H9 (cell line): ENCODE measurements at regions not wholly inside any gene's neighbourhood (a gene's known extent, or its start where the extent isn't known, plus 50 kb on each side); places are given as distances from the start of the nearest gene placed in this dataset.

Experiments used
- DNase-seq: peaks from one replicate; pipeline ENCODE4 v3.0.0-alpha.2; 2017
- H2AFZ ChIP-seq: one replicate; pipeline ENCODE4 v1.6.1; 2013; ENCODE audit warnings: mild to moderate bottlenecking, low read length, control low read depth, moderate library complexity
- H2AK5ac ChIP-seq: 2 replicates; pipeline ENCODE4 v1.6.1; 2013; ENCODE audit warnings: low read length, control low read depth, mixed read lengths; ENCODE audit not compliant: insufficient read length
- H2BK120ac ChIP-seq: one replicate; pipeline ENCODE4 v1.6.1; 2013; ENCODE audit warnings: low read depth, mild to moderate bottlenecking, low read length, control low read depth, inconsistent platforms; ENCODE audit not compliant: poor library complexity, severe bottlenecking
- H2BK12ac ChIP-seq: 2 replicates; pipeline ENCODE4 v1.6.1; 2013; ENCODE audit warnings: low read length, control low read depth, mixed read lengths, low read depth; ENCODE audit not compliant: insufficient read length
- H2BK15ac ChIP-seq: 2 replicates; pipeline ENCODE4 v1.6.1; 2013; ENCODE audit warnings: low read depth, low read length, control low read depth
- H2BK20ac ChIP-seq: one replicate; pipeline ENCODE4 v1.6.1; 2013; ENCODE audit warnings: low read depth, mild to moderate bottlenecking, low read length, control low read depth, inconsistent platforms; ENCODE audit not compliant: poor library complexity, severe bottlenecking
- H2BK5ac ChIP-seq: 2 replicates; pipeline ENCODE4 v1.6.1; 2013; ENCODE audit warnings: low read length, control low read depth, mixed read lengths; ENCODE audit not compliant: insufficient read length
- H3K14ac ChIP-seq: 2 replicates; pipeline ENCODE4 v1.6.1; 2013; ENCODE audit warnings: low read length, control low read depth; ENCODE audit not compliant: insufficient read depth
- H3K18ac ChIP-seq: 2 replicates; pipeline ENCODE4 v1.6.1; 2013; ENCODE audit warnings: low read depth, mild to moderate bottlenecking, mixed read lengths, low read length, control low read depth; ENCODE audit not compliant: insufficient read length
- H3K23ac ChIP-seq: 2 replicates; pipeline ENCODE4 v1.6.1; 2013; ENCODE audit warnings: low read length, control low read depth, mixed read lengths, low read depth; ENCODE audit not compliant: insufficient read length
- H3K23me2 ChIP-seq: 2 replicates; pipeline ENCODE4 v1.6.1; 2013; ENCODE audit warnings: low read depth, mild to moderate bottlenecking, mixed read lengths, low read length, control low read depth; ENCODE audit not compliant: insufficient read length, poor library complexity, severe bottlenecking
- H3K27ac ChIP-seq: 2 replicates; pipeline ENCODE4 v1.5.1; 2013; ENCODE audit warnings: low read length, control low read depth, mixed read lengths, low read depth; ENCODE audit not compliant: insufficient read length
- H3K27me3 ChIP-seq: 2 replicates; pipeline ENCODE4 v1.6.1; 2013; ENCODE audit warnings: low read length, control low read depth, inconsistent platforms; ENCODE audit not compliant: insufficient read depth
- H3K4ac ChIP-seq: 2 replicates; pipeline ENCODE4 v1.6.1; 2013; ENCODE audit warnings: low read depth, mild to moderate bottlenecking, control low read depth, inconsistent platforms, low read length, moderate library complexity
- H3K4me1 ChIP-seq: 2 replicates; pipeline ENCODE4 v1.6.1; 2013; ENCODE audit warnings: low read length, control low read depth, inconsistent platforms; ENCODE audit not compliant: insufficient read depth
- H3K4me2 ChIP-seq: 2 replicates; pipeline ENCODE4 v1.6.1; 2013; ENCODE audit warnings: low read length, control low read depth, mixed read lengths; ENCODE audit not compliant: insufficient read length, insufficient read depth
- H3K56ac ChIP-seq: 2 replicates; pipeline ENCODE4 v1.6.1; 2013; ENCODE audit warnings: low read depth, mild to moderate bottlenecking, mixed read lengths, low read length, control low read depth; ENCODE audit not compliant: insufficient read length
- H3K79me1 ChIP-seq: 2 replicates; pipeline ENCODE4 v1.6.1; 2013; ENCODE audit warnings: low read depth, mild to moderate bottlenecking, moderate library complexity, low read length, control low read depth, inconsistent platforms; ENCODE audit not compliant: insufficient read depth, poor library complexity, severe bottlenecking
- H3K79me2 ChIP-seq: 2 replicates; pipeline ENCODE4 v1.6.1; 2013; ENCODE audit warnings: low read length, control low read depth, inconsistent platforms; ENCODE audit not compliant: insufficient read depth
- H3K9ac ChIP-seq: 2 replicates; pipeline ENCODE4 v1.6.1; 2013; ENCODE audit warnings: low read length, control low read depth, mixed read lengths; ENCODE audit not compliant: insufficient read length; ENCODE audit errors: extremely low read depth
- H3K9me3 ChIP-seq: one replicate; pipeline ENCODE4 v1.6.1; 2013; ENCODE audit warnings: low read depth, low read length, inconsistent platforms; ENCODE audit not compliant: control insufficient read depth
- H3T11ph ChIP-seq: one replicate; pipeline ENCODE4 v1.6.1; 2013; ENCODE audit warnings: mild to moderate bottlenecking, low read length, control low read depth, inconsistent platforms
- H4K20me1 ChIP-seq: one replicate; pipeline ENCODE4 v1.6.1; 2013; ENCODE audit not compliant: control insufficient read depth, insufficient read length, insufficient read depth
- H4K5ac ChIP-seq: 2 replicates; pipeline ENCODE4 v1.6.1; 2013; ENCODE audit warnings: low read depth, mild to moderate bottlenecking, mixed read lengths, low read length, control low read depth; ENCODE audit not compliant: insufficient read length
- H4K8ac ChIP-seq: replicated peaks from 2 replicates; pipeline ENCODE4 v1.6.1; 2013; ENCODE audit warnings: low read length, control low read depth, mixed read lengths, low read depth; ENCODE audit not compliant: insufficient read length
- H4K91ac ChIP-seq: 2 replicates; pipeline ENCODE4 v1.6.1; 2013; ENCODE audit warnings: low read depth, mild to moderate bottlenecking, moderate library complexity, mixed read lengths, low read length, control low read depth; ENCODE audit not compliant: insufficient read length
- H3K27ac Mint-ChIP-seq, 3 experiments: 2 replicates in 2 of 3; 3 replicates in 1 of 3; pipeline ENCODE4 v1.8.0; 2020 to 2021; ENCODE audit warnings: mixed read lengths in 3 of 3, mild to moderate bottlenecking in 1 of 3, moderate library complexity in 1 of 3
- H3K27me3 Mint-ChIP-seq: 2 replicates; pipeline ENCODE4 v1.8.0; 2021; ENCODE audit warnings: low read depth, mild to moderate bottlenecking, moderate library complexity, mixed read lengths
- H3K36me3 Mint-ChIP-seq, 3 experiments: 2 replicates in 2 of 3; 3 replicates in 1 of 3; pipeline ENCODE4 v1.8.0; 2020 to 2021; ENCODE audit warnings: low read depth in 3 of 3, mixed read lengths in 3 of 3; ENCODE audit not compliant: insufficient read depth in 1 of 3
- H3K4me1 Mint-ChIP-seq, 2 experiments: 2 replicates each; pipeline ENCODE4 v1.8.0; 2020; ENCODE audit warnings: mixed read lengths in 2 of 2
- H3K4me3 Mint-ChIP-seq, 2 experiments: 2 replicates in 1 of 2; 3 replicates in 1 of 2; pipeline ENCODE4 v1.8.0; 2020 to 2021; ENCODE audit warnings: mild to moderate bottlenecking in 2 of 2, mixed read lengths in 2 of 2, moderate library complexity in 1 of 2
- H3K9me3 Mint-ChIP-seq, 2 experiments: 2 replicates in 1 of 2; 3 replicates in 1 of 2; pipeline ENCODE4 v1.8.0; 2020; ENCODE audit warnings: mild to moderate bottlenecking in 2 of 2, mixed read lengths in 2 of 2, moderate library complexity in 1 of 2
- WGBS: extraction: QIAGEN DNeasy Blood & Tissue Kit; methylation state at CpG from one replicate; pipeline ENCODE4 v1.1.7; 2013; ENCODE audit warnings: missing lambda C conversion rate, low lambda C conversion rate, mixed read lengths; ENCODE audit not compliant: insufficient read length; ENCODE audit errors: extremely low coverage; 5-methylcytosine and 5-hydroxymethylcytosine counted together
- TF ChIP-seq, protein P1 (sequence below): fragments of 200-600 bp; sonication (generic); conservative IDR thresholded peaks from 3 replicates; pipeline ENCODE4 v1.8.0; 2021; ENCODE audit warnings: antibody characterized with exemption, mild to moderate bottlenecking

DNA sequence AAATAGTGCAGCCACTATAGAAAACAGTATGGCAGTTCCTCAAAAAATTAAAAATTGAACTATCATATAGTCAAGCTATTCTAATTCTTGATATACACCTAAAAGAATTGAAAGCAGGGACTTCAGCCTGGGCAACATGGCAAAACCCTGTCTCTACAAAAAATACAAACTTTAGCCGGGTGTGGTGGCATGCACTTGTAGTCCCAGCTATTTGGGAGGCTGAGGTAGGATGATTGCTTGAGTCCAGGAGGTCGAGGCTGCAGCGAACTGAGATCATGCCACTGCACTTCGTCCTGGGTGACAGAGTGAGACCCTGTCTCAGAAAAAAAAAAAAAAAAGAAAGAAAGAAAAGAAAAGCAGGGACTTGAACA, 64.0 kb upstream of the FOXN2 start:
- Histone ChIP-seq H2BK5ac (no peak overlapping the region), H2BK15ac (no peak overlapping the region), H2AFZ (no peak overlapping the region), H3K14ac (no peak overlapping the region), H3K4me2 (no peak overlapping the region), H4K91ac (no peak overlapping the region), H3K23me2 (no peaks in the 10 kb centered on the region), H3K27me3 (no peaks in the 10 kb centered on the region), H3K9me3 (no peaks in the 10 kb centered on the region), H3K79me2 (no peaks in the 10 kb centered on the region), H3K4ac (no peak overlapping the region), H2AK5ac (no peak overlapping the region), H4K8ac (no peak overlapping the region), H2BK12ac (no peak overlapping the region), H3K27ac (no peak overlapping the region), H2BK120ac (no peak overlapping the region), H3K23ac (no peak overlapping the region), H3K56ac (no peak overlapping the region), H3K79me1 (no peaks in the 10 kb centered on the region), H3K18ac (no peak overlapping the region), H4K5ac (no peak overlapping the region), H3K9ac (no peak overlapping the region), H3K4me1 (no peaks in the 10 kb centered on the region), H3T11ph (no peak overlapping the region), H4K20me1 (no peaks in the 10 kb centered on the region), H2BK20ac (no peak overlapping the region)
- Mint-ChIP-seq H3K9me3 (no peaks in the 10 kb centered on the region; a peak in 1 of 5 replicates), H3K4me3 (no peak overlapping the region), H3K36me3 (peaks cover 0 to 3% (median 0%) of the 10 kb centered on the region in 3 experiments; a peak in 2 of 7 replicates), H3K27ac (no peak overlapping the region), H3K27me3 (no peaks in the 10 kb centered on the region), H3K4me1 (peaks cover 10 to 12% of the 10 kb centered on the region in 2 experiments)
- no peak for DNase-seq
- TF ChIP-seq, protein P1, sequence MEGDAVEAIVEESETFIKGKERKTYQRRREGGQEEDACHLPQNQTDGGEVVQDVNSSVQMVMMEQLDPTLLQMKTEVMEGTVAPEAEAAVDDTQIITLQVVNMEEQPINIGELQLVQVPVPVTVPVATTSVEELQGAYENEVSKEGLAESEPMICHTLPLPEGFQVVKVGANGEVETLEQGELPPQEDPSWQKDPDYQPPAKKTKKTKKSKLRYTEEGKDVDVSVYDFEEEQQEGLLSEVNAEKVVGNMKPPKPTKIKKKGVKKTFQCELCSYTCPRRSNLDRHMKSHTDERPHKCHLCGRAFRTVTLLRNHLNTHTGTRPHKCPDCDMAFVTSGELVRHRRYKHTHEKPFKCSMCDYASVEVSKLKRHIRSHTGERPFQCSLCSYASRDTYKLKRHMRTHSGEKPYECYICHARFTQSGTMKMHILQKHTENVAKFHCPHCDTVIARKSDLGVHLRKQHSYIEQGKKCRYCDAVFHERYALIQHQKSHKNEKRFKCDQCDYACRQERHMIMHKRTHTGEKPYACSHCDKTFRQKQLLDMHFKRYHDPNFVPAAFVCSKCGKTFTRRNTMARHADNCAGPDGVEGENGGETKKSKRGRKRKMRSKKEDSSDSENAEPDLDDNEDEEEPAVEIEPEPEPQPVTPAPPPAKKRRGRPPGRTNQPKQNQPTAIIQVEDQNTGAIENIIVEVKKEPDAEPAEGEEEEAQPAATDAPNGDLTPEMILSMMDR, result no peak
- WGBS, result no CpG with 5 or more reads among the region's 4 CpGs
